GM19351 (cell line): ENCODE measurements at regions not wholly inside any gene's neighbourhood (a gene's known extent, or its start where the extent isn't known, plus 50 kb on each side); places are given as distances from the start of the nearest gene placed in this dataset.

Source experiments
- ATAC-seq: cut with Tn5 transposase; IDR thresholded peaks from one replicate; pipeline ENCODE4 v1.9.1; 2021; ENCODE audit warnings: mild to moderate bottlenecking, moderate library complexity; ENCODE audit not compliant: unreplicated experiment

- no peak for ATAC-seq
These were observed 99.8 kb upstream of the WSCD2 start for GRCh38 chr12:108029051-108029835.

- no peak for ATAC-seq
These were observed 96.0 kb upstream of the WSCD2 start for GRCh38 chr12:108033090-108033489.

- no peak for ATAC-seq
These were observed 93.7 kb upstream of the WSCD2 start for GRCh38 chr12:108035372-108035771.

- no peak for ATAC-seq
These were observed 91.1 kb upstream of the WSCD2 start for GRCh38 chr12:108037960-108038359.

GRCh38 chr12:108039794-108040193 is 89.3 kb upstream of the WSCD2 start:
- ATAC-seq: no peak

GRCh38 chr12:108040947-108041346 is 88.1 kb upstream of the WSCD2 start:
- no peak for ATAC-seq

- ATAC-seq: no peak
These were observed 85.8 kb upstream of the WSCD2 start for GRCh38 chr12:108043286-108043685.

- no peak for ATAC-seq
These were observed 85.1 kb upstream of the WSCD2 start for GRCh38 chr12:108043750-108044533.

GRCh38 chr12:108046135-108046534 is 83.0 kb upstream of the WSCD2 start:
- no peak for ATAC-seq

- ATAC-seq: no peak
These were observed 82.4 kb upstream of the WSCD2 start for GRCh38 chr12:108046650-108047049.

- no peak for ATAC-seq
These were observed 82.0 kb upstream of the WSCD2 start for GRCh38 chr12:108047071-108047550.

GRCh38 chr12:108048686-108049085 is 80.4 kb upstream of the WSCD2 start:
- no peak for ATAC-seq

- ATAC-seq: no peak
These were observed 78.4 kb upstream of the WSCD2 start for GRCh38 chr12:108050696-108051095.

GRCh38 chr12:108052260-108052659 is 76.8 kb upstream of the WSCD2 start:
- no peak for ATAC-seq

GRCh38 chr12:108053512-108053911 is 75.6 kb upstream of the WSCD2 start:
- no peak for ATAC-seq

GRCh38 chr12:108054496-108054895 is 74.6 kb upstream of the WSCD2 start:
- ATAC-seq: no peak

GRCh38 chr12:108055141-108055540 is 73.9 kb upstream of the WSCD2 start:
- no peak for ATAC-seq

GRCh38 chr12:108060067-108060466 is 69.0 kb upstream of the WSCD2 start:
- no peak for ATAC-seq

- no peak for ATAC-seq
These were observed 68.2 kb upstream of the WSCD2 start for GRCh38 chr12:108060903-108061302.

- no peak for ATAC-seq
These were observed 65.9 kb upstream of the WSCD2 start for GRCh38 chr12:108063192-108063591.

- ATAC-seq: no peak
These were observed 64.0 kb upstream of the WSCD2 start for GRCh38 chr12:108065069-108065468.
